NCI-H2029 treated with DMSO at 0.1 percent for 48 hours (cell line): ENCODE measurements at regions not wholly inside any gene's neighbourhood (a gene's known extent, or its start where the extent isn't known, plus 50 kb on each side); places are given as distances from the start of the nearest gene placed in this dataset.
"Not testable (repeated sequence)": the region's sequence is repeated elsewhere in the genome, so short reads cannot be mapped to it uniquely, and the experiment has no call there.

ENCODE experiments used
- DNase-seq: peaks from one replicate; lab custom pipeline; 2025; lab: John Stamatoyannopoulos, UW

DNA sequence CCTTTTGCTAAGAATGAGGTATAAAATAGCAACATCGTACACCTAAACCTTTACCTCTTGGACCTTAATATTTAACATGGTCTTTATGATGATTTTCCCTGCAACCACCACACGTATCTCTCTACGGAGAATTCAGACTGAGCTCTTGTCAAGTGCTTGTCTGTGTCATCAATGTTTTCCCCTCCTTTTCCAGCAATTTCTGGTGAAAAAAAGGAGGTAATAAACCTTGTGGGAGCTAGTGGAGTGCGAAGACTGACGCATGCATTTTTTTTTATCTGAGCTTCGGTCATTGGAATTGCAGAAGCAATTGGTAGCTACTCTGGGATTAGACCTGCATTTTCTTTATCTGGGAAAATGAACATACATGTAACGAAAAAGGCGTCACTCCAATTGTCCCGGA is 527.6 kb downstream of the TMEM114 start:
- DNase-seq = no peak

DNA sequence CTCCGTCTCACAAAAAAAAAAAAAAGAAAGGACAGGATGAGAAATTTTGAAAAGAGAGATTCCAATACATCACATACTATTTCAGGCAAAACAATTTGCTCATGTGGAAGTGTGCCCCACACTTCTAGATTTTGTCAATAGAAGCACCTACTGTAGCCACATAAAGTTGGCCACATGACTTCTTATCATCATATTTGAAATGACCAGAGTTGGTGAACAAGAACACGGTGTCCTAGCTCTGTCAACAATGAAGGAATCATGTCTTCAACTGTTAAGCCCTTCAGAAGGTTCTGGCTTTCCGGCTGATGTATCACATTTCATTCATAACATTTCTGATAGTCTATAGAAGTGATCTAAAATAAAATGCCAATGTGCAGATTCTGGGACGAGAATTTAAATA is 534.5 kb downstream of the TMEM114 start:
- DNase-seq = no peak

DNA sequence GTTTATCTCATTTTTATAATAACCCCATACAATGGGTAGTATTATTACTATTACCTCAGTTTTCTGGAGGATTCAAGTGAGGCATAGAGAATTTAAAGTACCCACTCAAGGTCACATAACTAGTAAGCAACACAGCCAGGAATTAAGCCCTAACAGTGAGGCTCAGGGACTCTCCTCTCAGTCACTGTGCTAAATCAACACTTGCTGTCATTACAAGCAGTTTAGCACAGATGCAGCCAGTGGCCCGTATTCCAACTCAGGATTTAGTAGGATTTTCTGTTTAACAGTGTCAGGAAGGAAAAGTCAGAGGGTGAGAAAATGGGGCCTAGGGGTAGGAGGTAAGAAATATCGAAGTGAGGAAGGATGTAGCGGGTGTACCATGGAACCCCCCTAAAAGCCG is 536.9 kb downstream of the TMEM114 start:
- DNase-seq = no peak

DNA sequence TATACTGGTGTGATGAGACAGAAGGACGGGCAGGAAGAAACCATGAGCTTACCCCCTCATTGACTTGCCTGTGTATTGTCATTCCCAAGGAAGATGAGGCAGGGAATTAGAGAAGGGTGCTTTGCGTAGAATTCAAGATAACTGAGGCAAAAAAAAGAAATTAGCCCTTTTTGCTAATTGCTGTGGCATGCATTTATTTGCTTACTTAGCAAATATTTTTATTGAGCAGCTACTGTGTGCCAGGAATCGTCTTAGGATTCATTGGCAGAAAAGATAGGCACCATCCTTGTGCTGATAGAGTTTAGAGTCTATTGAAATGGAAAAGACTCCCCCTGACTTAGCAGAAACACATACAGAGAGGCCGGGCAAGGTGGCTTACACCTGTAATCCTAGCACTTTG is 541.9 kb downstream of the TMEM114 start:
- DNase-seq = no peak

DNA sequence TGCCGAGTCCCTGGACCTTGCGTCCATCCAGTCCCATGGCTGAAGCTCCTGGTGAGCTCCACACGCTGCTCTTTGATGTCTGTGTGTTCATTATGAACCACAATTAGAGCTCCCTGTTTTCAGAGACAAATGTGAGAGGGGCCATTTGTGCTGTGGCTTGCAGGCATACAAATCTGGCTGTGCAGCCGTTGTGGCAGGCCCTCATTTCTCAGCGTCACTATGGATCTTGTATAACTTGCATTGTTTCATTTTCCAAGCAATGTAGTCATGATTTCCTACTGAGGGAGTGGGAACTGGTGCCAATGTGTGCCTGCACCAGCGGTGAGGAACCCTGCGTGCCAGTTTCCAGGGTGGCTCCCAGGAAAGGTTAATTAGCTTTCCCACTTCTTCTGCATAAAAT is 542.6 kb downstream of the TMEM114 start:
- DNase-seq = no peak

DNA sequence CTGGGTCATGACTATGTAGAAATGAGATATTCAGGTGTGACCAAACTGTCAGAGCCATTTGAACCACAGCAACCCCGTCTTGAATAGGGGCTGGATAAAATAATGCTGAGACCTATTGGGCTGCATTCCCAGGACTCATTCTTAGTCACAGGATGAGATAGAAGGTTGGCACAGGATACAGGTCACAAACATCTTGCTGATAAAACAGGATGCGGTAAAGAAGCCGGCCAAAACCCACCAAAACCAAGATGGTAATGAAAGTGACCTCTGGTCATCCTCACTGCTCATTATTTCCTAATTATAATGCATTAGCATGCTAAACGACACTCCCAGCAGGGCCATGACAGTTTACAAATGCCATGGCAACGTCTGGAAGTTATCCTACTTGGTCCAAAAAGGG is 545.5 kb downstream of the TMEM114 start:
- no peak for DNase-seq

DNA sequence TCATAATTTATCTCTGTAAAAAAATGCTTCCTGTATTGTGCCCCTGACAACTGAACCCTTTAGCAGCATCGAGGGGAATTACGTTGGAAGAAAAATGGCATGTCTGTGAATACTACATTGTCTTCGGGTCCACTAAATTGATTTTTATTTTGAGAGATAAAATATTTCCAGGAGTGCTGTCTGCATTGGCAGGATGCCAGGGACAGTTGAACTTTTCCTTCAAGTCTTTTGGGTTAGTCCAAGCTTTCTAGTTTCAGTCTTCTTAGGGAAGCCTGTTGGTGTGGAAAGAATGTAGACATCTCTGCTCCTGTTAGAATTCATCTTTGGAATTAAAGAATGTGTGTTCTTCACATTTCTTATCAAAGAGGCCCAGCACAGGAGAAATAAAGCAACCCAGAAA is 557.9 kb downstream of the TMEM114 start:
- DNase-seq = no peak

DNA sequence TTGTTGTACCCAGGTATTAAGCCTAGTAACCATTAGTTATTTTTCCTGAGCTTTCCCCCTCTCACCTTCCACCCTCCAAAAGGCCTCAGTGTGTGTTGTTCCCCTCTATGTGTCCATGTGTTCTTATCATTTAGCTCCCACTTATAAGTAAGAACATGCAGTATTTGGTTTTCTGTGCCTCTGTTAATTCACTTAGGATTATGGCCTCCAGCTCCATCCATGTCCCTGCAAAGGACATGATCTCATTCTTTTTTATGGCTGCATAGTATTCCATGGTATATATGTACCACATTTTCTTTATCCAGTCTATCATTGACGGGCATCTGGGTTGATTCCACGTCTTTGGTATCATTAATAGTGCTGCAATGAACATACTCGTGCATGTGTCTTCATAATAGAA is 560.3 kb downstream of the TMEM114 start:
- DNase-seq = not testable (repeated sequence)

DNA sequence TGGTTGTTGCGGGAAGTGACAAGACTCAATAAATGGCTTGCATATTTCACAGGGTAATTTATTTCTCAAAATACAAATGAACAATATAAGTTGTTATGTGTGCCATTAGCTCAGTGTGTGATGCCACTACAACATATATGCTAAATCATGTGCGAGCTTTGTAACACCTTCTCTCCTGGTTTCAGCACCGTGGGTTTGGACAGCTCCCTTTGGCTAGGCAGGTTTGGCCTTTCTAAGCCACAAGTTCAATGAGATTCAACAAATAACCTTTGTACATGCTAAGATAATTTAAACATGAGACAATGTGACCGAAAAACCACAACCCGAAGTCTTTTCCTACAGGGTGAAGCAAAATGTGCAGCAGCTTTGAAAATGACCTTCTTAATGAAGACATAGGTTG is 563.9 kb downstream of the TMEM114 start:
- DNase-seq = no peak

DNA sequence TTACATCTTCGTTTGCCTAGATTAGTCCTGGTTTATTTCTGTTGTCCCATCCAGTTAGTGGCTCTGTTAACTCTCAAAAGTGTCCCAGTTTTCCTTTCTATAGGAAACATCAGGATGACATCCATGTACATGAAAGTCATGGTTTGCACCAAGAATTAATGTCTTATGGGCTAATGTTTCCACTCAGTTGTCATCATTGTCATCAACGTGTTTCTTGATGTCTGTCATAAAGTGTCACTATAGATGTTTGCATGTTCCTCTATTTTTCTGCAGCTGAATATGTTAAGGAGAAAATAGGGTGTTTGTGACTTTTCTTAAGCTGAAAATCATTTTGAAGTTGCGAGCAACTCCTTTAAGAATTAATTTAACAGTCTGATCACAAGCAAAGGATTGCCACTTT is 567.0 kb downstream of the TMEM114 start:
- no peak for DNase-seq

DNA sequence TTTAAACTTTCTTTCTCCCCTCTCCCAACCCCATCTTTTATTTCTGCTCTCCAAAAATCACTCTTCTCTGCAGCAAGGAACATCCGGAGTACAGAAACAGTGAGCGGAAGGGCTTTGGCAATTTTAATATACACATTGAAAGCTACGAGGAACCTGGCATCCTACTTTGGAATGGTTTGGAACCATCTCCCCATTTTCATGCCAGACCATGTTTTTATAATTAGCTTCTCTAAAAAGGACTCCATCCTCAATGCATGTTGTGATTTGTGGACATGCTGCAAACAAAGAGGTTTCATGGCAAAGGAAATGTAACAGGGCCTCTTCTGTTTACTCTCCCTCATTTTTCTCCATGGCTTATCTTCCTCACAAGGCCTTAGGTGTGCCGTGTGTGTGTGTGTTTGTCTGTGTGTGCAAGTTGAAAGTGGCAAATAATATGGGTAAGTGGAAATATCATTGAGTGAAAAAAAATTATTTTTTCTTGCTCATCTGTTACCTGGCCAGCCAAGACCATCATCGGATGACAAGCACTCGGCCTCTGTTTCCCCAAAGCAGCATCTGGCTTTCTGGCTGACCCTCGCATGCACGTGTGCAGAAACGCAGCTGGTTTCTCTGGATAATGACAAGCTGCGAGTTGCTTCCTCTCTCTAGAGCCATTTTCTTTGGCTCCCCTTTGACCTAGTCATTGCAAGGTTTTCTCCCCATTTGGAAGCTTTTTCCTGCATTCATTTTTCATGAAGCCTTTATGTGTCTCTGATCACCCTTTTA is 585.0 kb downstream of the TMEM114 start:
- DNase-seq = no peak

DNA sequence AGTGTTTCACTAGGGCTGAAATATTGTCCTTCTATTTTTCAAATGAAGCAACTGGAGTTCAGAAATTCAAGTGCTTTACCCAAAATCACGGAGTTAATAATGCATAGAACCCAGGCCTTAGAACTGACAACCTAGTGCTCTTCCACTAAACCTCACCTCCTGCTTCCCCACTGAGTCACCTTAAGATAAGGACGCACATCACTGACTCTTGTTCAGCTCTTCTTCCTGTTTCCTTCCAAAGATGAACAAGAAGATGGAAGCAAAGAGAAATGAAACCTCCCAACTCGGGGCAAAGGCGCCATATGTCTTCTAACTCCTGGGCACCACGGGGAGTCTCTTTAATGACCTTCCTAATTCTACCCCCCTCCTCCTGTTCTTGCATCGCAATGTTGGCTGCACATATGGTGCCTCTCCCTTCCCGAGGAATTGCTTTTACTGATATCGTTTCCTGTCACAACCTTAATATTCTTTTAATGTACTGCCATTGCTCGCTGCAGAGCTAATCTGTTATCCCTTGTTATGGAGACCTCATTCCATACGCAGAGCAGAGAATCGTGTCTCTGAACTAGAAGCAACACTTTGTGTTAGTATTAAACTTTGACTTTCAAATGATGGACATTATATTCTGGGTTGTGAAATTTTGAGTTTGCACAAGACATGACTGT is 591.4 kb downstream of the TMEM114 start:
- DNase-seq = no peak

DNA sequence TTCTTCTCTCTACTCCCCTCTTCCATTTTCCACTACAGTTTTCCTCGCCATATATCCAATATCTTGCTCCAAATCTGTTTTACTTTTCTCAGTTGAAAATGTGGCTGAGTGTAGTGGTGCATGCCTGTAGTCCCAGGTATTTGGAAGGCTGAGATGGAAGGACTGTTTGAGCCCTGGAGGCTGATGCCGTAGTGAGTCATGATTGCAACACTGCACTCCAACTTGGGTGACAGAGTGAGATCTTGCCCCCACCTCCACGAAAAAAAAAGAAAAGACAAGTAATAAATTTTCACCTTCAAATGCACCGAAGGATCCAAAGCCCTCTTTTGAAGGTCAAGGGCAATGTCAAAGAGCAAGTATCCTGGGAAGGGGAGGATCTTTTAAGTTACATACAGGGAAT is 592.3 kb downstream of the TMEM114 start:
- no peak for DNase-seq

DNA sequence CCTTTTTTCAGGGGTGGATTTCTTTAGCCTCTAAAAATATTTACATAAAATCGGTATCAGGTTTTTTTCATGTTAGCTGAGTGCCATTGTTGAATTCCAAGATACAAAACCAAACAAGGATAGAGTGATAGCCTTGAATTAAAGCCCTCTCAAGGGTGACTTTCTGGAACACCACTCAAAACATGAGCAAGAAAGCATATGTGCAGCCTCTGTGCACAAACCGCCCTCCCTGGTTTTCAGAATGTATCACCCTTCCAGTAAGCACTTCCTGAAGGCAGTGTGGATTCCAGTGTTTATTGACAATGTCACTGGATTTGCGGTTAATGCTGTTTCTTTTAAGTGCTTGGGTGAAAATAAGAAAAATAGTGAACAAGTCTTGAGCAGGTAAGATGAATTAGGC is 597.7 kb downstream of the TMEM114 start:
- no peak for DNase-seq

DNA sequence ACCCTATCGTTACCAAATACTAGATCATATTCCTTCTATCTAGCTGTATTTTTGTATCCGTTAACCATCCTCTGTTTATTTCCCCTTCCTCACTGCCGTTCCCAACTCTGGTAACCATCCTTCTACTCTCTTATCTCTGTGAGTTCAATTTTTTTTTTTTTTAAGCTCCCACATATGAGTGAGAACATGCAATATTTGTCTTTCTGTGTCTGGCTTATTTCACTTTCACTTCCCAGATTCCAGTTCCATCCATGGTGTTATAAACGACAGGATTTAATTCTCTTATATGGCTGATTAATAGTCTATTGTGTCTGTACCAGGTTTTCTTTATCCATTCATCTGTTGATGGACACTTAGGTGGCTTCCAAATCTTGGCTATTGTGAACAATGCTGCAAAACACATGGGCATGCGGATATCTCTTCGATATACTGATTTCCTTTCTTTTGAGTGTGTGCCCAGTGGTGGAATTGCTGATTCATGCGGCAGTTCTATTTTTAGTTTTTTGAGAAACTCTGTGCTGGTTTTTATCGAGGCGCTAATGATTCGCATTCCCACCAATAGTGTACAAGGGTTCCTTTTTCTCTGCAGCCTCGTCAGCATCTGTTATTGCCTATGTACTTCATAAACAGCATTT is 599.6 kb downstream of the TMEM114 start:
- DNase-seq = no peak

DNA sequence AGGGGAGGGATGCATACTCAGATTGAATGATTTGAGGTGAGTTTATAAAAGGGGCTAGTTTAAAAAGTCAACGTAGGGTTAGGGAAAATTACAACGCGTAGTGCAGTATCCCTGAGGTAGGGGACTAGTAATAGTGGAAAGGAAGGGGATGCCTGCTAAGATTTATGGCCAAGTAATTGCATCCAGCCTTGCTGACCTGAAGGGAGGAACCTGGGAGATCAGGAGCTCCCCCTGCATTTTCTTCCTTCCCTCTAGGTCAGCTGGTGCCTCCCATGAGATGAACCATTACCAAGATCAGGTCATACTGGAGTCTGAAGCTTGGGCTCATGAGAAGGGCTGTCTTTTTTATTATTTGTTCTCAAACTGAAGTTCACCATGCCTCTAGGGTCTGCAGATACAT is 606.6 kb downstream of the TMEM114 start:
- no peak for DNase-seq

DNA sequence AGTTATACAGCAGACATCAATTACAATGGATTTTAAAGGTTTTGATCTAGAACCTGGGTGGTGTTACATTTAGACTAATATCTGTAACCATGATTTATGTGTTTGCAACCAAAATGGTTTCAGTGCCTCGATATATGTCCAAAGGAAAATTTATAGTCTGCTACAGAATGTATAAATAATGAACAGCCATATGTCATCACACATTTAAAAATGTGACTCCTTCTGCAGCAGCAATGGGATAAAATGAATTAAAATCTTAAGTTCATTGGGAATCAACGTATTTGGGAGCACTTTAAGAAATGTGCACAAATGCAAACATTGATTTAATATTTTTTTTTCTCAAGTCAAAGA is 610.2 kb downstream of the TMEM114 start:
- DNase-seq = no peak

DNA sequence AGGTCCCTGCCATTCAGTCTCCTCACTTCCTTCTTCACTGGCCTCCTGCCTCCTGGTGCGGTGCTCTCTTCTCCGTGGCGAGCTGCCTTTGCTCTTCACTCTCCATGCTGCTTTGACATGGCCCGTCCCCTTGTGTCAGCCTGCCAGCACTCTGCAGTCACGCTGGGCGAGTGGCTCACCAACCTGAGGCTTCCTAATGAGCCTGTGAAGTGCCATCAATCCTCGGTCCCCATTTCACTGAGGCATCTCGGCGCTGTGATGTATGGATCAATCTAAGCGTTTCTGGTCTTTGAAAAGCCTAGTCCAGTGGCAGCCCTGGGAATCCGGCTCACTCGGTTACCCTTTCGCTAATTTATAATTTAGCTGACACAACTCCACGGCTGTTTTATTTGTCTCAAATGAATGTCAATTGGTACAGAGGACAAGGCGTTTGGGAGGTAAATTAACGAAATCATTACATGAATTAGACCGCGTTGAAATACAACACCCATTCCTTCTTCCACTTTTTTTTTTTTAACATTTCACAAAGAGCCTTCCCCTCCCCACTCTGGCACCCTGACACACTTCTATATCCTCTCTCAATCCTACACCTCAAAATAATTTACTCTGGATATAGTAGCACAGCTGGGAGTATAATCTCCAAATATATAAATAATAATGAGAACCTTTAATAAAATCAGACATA is 610.7 kb downstream of the TMEM114 start:
- peak; percentile 1 for DNase-seq

DNA sequence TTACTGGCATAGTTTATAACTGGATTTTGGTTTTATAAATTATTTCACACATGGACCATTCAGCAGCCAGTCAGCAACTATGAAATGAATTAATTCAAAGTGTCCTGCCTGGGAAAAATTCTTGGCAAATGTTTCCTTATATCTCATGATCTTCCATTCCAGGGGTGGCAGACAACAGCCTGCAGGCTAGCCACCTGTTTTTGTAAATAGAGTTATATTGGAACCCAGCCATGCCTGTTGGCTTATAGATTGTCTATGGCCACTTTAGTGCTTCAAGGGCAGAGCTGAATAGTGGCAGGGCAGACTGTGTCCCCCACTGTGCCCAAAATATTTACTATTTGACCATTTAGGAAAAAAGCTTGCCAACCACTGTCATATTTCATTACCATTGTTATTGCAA is 613.7 kb downstream of the TMEM114 start:
- peak; percentile 1 for DNase-seq

DNA sequence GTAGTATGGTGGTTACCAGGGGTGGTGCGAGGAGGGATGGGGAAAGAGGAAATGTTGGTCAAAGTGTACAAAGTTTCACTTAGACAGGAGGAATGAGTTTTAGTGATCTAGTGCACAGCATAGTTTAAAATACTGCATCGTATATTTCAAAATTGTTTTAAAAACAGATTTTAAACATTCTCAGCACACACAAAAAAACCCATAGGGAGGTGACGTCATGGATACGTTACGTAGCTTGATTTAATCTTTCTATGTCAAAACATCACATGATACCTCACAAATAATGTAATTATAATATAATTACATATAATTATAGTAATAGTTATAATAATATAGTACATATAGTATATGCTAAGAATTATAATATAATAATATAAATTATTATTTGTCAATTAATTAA is 614.2 kb downstream of the TMEM114 start:
- DNase-seq = no peak

DNA sequence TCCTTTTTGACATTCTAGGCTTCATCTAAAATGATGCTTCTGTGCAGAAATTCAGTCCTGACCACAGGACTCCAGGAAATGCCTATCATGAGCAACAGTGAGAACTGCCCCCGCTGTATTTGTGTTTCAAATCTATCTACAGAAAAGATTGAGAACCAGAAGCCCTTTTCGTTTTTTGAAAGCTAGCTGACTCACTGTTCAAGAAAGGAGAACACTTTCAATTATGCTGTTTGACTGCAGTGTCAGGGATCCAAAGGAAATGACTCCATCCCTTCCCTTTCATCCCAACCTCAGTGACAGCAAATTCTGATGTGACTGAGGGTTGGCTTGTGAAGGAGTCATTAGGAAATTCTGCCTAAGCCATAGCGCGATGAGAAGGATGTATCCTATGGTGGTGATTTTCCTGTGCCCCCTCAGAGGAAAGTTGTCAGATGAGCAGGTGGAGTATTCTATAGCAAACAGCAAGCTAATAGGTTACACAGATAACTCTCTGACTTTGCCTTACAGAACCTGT is 622.3 kb downstream of the TMEM114 start:
- no peak for DNase-seq

DNA sequence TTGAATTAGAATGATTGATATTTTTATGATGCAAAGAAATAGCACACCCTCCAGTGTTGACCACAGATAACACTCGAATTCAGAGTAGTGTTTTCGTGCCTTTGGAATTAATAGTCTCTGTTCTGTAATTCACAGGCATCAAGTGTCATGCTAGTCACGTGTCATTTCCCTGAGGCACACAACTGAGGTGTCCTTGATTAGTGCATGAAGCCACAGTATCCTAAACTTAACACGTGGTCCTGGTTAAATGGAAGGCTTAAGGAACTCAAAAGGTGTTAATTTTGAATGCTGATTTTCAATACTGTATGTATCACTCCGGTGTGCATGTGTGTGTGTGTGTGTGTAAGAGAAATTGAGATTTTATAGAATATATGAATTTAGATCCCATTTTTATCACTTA is 625.6 kb downstream of the TMEM114 start:
- no peak for DNase-seq

DNA sequence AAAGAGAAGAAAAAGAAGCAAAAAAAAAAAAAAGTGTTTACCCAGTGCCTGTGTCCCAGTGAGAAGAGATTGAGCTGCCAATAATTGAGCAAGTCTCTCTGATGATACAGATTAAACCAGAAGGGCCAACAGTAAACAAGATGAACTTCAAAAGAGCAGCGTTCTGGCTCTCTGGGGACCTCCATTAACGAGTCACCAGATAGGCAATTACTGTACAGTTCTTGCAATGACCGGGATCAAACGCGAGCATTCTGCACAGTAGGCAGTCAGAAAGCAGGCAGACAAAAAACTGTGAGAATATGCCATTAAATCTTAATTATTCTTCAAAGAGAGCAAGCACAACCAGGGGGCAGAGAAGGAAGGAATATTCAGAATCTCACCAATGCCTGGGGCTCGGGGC is 626.1 kb downstream of the TMEM114 start:
- DNase-seq = no peak
